Neural cell (in vitro differentiated cells): ENCODE measurements at regions not wholly inside any gene's neighbourhood (a gene's known extent, or its start where the extent isn't known, plus 50 kb on each side); places are given as distances from the start of the nearest gene placed in this dataset.

Source experiments
- CTCF ChIP-seq: fragments of 450-650 bp; IDR thresholded peaks from 2 replicates; pipeline ENCODE4 v1.5.1; 2014; ENCODE audit warnings: antibody characterized with exemption, mild to moderate bottlenecking, moderate library complexity; ENCODE audit not compliant: poor library complexity, severe bottlenecking
- EP300 ChIP-seq: fragments of 450-650 bp; conservative IDR thresholded peaks from 2 replicates; pipeline ENCODE4 v1.6.1; 2014; ENCODE audit warnings: antibody characterized with exemption, mild to moderate bottlenecking, moderate library complexity; ENCODE audit not compliant: poor library complexity, severe bottlenecking
- EZH2 ChIP-seq: fragments of 200-600, 300-800 bp; shearing (Covaris generic), sonication (generic); IDR thresholded peaks from 2 replicates; pipeline ENCODE4 v1.6.1; 2014; ENCODE audit warnings: antibody characterized with exemption, low read length, borderline replicate concordance, mild to moderate bottlenecking; ENCODE audit not compliant: insufficient read depth, poor library complexity, severe bottlenecking
- POLR2AphosphoS5 ChIP-seq: IDR thresholded peaks from 2 replicates; pipeline ENCODE4 v1.6.1; 2012

GRCh38 chr10:126803394-126803793 lies 101.8 kb upstream of the DOCK1 start:
- TF ChIP-seq CTCF (no peak), EZH2 (no peak), EP300 (no peak), POLR2AphosphoS5 (no peak)
